GF-D8 (cell line): ENCODE measurements at regions not wholly inside any gene's neighbourhood (a gene's known extent, or its start where the extent isn't known, plus 50 kb on each side); places are given as distances from the start of the nearest gene placed in this dataset.

ENCODE experiments used
- DNase-seq: peaks from one replicate; lab custom pipeline; 2025; lab: John Stamatoyannopoulos, UW

DNA sequence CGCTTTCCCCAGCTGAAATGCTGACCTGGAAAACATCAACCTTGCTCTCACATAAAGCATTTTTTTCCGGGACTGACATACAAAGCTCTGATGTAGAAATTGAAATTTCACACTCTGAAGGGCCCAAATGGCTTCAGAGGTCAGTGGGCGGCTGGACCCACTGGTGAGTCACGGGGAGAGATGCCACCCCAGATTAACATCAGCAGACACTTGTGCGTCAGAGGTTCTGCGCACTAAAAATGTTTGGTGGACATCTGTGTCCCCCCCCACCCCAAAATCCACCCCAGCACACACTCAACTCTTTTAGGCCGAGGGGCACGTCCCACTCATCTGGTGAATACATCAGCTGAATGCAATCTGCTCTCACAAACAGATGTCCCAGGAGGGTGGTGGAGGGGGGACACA is 208.9 kb downstream of the ASB1 start:
- no peak for DNase-seq

DNA sequence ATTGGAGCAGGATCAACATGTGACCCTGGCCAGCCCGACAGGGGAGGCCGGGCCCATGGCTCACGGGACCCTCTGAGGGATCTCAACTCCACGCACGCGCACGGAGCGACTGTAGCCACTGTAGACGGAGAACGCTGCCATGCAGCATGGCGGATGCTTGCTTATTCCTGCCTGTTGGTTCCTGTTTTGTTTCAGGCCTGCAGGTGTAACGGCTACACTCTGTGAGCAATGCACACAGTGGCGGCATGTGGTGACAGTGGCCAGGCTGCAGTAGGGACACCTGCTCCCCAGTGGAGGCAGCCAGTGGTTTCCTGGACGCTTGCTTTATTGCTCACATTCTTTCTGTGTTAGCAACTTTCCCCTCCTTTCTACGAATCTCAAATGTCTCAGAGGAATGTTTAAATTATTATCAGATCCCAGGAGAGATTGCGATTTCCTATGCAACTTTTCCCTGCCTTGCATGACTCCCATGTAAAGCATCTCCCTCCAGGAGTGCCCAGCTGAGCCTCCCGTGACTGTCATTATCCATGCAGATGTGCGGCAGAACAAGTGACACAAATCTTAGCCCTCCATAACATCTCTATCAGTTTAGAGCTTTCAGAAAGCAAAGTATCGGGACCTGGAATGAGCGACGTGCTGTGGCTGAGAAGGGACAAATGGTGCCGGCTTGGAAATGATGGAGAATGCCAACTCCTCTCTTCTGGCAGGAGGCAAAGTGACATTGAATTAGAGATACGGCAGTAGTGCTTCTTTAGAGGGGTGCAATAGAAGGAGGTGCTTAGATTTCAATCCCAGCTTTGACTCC is 209.7 kb downstream of the ASB1 start:
- DNase-seq = no peak

DNA sequence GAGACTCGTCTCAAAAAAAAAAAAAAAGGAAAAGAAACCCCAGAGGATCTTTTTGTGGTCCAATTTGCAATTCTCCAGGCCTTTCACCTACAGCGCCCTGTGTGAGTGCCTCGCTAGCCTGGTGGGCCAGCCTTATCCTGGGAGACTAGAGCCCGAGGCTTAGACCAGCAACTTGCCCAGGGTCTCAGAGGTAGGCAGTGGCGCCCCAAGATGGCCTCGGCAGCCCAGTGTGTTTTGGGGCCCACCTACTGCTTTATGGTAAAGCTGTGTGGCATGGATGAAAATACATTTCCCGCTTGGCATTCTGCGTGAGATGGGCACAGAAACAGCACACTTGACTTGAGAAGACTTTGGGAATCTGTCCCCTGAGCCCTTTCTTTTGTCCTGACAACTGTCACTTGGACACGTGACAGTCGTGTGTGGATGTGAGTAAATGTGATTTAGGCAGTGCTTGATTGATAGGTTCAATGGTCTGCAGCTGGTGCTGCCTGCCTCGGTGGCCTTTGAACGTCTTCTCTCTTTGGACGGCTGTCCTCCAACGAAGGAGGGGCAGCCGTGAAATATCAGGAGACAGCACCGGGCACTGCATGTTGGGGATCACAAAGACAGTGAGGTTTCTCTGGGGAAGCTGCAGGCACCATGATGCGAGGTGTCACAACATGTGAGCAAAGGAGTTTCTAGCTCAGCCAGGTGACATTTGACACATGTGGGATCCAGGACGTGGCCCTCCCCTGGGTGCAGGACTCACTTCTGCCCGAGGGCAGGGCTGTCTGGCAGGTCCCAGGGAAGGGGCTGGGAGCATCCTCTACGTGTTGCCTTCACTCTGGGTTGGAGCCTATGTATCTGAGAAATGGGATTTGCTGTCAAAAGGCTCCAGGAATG is 209.5 kb upstream of the TWIST2 start:
- DNase-seq = no peak

DNA sequence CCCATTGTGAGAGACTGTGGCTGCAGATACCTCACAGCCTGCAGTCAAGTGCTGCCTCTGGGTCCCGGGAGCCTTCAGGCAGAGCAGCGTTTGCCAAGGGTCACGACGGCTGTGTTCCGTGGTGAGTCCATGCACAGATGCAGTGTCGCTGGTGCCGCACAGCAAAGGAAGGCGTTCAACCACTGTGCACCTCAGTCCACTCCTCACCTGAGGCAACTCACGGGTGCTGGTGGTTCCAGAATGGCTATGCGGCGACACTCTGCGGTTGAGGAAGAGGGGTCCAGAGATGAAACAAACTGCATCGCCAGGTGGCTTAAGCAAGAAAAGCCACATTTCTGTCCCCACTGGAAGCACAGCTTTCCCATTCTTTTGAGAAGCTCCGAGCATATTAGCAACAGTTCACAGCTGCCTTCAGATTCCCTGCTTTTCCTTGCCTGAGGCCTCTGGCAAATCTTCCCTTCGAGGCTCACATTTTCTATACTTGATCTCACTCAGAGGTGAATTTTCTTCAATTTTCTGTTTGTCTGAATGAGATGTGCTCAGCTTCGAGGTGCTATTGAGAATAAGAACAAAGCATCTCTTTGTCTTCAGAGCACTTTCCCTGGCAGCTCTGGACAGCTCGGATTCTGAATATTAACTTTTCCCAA is 208.8 kb upstream of the TWIST2 start:
- DNase-seq = no peak

DNA sequence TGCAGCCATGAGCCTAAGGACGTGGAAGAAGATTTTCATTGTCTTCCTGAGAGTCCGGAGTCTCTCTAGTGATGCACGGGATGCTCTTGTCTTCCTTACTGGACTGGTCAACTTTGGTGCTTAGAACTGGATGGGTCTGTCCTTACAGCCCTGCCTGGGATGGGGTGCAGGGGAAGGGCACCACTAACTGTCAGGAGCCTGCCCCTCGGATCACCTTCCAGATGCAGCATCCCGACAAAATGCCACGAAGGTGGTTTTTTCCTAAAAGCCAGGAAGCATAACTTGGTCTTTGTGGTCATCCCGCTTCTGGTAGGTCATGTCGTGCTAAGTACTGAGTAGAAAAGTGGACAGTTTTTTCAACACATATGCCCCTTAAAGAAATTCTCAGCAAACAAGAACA is 207.4 kb upstream of the TWIST2 start:
- no peak for DNase-seq

DNA sequence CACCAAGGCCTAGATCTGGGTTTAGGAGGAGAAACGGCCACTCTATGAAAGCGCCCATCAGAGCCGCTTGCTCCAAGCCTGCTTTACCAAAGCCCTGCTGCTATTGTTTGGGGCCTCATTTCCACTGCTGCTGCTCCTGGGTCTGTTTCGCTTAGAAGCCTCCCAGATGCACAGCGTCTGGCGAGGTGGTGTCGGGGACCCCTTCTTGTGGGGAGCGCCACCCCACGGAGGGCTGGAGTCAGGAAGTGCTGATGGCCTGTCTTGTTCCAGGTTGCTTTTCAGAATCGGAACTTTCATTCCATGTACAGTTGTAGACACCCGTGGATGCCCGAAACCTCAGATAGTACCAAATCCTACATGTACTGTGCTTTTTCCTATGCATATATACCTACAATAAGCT is 204.9 kb upstream of the TWIST2 start:
- no peak for DNase-seq

DNA sequence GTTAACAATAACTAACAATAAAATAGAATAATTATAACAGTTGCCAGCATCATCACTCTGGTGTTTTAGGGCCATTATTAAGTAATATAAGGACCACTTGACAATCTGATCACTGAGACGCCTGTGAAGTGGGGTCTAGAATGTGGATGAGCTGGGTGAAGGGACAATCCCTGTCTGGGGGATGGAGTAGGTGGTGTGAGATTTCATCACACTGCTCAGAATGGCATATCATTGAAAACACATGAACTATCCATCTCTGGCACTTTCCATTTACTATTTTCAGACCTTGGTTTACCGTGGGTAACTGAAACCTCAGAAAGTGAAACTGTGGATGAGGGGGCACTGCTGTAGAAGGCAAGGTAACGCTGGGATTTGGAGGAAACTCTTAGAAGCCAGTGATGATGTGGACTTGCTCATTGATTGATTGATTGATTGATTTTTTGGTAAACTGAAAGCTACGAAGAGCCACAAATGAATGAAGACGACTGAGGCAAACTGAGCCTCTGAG is 204.4 kb upstream of the TWIST2 start:
- DNase-seq = no peak

DNA sequence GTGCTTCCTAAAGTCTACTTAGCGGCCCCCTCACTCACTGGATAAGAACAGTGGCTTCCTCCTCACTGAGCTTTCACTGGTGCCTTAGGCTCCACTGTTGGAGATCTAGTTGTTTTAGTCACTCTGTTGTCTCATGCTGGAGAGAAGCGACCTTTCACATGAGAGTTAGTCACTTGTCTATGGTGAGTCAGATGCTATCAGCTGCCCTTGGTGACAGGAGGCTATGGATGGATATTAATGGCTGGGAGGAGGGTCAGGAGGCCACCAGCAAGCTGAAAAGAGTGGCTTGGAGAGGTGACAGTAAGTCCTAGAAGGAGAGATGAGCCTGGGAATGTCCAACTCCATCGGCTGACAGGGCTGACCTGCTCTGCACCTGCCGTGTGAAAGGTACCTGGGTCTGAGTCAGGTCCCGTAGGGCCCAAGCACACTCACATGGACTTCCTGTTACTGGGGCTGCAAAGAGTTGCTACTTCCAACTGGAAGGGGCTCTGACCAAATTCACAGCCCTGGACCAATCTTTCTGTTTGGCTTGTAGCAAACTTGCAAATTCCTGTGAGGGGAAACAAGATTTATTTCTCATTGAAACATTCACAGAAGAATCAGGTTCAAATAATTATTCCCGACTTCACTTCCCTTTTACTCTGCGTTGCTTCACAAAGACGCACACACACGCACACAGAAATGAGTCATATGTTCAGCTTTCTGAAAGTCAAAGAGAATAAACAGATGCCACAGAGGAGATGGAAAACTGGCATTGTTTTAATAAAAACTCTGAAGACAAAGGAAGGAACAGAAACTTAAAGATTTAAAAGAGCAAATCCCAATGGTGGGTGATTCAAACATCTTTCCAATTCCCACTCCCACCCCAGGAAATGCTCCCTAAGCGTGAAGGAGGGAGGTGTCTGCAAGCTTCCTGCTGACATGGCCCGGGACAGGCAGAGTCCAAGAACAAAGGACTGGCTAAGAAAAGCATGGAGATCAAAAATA is 203.5 kb upstream of the TWIST2 start:
- DNase-seq = no peak

DNA sequence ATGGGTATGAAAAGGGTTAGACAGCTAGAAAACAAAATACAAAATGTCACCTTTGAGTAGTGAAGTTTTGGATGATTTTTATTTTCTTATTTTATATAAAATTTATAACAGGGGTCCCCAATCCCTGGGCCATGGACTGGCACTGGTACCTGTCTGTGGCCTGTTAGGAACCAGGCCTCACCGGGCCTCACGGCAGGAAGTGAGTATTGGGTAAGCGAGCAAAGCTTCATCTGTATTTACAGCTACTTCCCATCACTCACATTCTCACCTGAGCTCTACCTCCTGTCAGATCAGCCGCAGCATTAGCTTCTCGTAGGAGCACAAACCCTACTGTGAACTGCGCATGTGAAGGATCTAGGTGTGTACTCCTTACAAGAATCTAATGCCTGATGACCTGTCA is 202.8 kb upstream of the TWIST2 start:
- no peak for DNase-seq

DNA sequence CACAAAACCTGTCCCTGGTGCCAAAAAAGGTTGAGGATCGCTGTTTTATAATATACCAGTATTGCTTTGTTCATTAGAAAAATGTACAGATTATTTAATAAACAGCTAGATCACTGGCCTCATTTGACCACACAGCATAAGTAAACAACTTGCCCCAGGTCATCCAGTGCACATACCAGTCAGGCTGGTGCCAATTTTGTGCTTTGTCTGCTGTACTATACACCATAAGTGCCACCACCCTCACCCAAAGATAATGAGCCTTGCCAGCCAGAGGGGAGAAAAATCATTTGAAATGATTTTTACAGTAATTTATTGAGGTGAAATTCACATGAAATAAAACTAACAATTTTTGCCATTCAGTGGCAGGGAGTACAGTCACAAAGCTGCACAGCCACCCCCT is 202.2 kb upstream of the TWIST2 start:
- DNase-seq = no peak

DNA sequence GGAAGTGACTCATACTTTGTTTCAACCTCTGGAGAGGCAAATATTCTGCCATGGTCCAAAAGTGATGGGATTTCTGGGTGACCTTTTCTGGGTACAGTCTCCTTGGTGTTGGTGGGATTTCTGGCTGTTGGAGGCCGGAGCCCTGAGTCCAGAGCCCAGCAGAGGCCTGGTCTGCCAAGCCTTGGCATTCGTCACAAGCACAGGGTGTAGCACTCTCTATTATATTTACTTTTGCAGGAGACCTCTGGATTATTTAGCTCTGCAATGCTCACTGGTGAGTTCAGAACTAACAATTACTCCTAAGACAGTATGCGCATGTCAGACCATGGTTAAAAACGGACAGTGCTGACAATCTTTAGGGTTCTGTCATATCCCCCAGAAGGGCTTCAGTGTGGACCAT is 201.6 kb upstream of the TWIST2 start:
- no peak for DNase-seq

DNA sequence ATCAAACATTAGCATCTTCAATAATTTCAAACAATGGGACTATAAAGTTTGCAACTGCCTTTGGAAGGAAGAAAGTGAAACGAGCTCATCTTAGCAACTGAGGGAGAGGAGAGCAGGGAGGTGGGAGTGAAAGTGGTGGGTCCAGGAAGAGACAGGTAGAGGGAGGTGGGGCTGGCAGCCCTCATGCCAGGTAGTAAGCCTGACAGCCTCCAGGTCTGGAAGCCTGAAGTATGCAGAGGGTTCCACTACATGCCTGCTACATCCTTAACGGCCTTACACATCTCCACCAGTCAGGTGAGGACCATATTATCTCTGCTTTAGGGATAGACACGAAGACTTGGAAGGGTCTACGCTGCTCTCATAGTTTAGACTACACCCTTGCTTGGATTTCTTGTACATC is 201.1 kb upstream of the TWIST2 start:
- no peak for DNase-seq

DNA sequence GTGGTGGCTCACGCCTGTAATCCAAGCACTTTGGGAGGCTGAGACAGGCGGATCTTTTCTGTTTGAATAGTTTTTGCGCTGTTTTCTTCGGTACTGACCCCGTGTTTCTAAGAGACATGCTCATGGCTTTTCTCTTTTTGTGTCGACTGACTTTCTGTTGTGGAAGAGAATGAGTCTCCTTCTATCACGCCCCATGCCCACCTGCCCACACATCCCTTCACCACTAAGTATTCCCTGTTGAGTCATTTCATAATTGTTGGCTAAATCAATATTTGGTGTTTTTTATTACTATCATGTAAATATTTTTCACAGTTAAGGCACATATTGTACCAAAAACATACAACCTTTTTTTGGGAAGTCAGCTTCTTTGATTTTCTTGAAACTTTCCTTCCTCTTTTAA is 198.8 kb upstream of the TWIST2 start:
- no peak for DNase-seq

DNA sequence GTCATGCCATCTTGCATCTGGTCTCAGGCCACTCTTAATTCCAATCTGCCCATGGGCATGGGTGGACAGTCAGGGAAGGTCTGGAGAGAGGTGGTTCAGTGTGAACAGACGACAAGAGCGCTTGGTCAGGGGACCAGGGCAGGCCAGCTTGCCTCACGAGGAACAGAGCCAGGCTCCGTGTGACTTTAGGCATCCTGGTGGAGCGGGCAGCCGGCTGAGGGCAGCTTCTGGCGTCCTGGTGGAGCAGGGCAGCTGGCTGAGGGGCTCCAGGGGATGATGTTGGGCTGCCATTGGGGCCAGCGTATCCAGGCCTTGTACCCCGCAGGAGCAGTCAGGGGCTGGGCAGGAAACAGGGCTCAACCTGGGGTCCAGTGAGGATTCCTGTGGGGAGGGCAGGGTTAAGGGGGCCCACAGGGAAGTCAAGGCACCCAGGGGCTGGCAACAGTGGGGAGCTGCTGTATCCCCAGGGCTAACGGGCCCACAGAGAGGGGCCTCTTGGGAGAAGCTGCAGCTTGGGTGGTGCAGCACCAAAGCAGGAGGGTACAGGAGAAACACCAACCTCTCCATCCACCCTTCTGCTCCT is 197.9 kb upstream of the TWIST2 start:
- no peak for DNase-seq

DNA sequence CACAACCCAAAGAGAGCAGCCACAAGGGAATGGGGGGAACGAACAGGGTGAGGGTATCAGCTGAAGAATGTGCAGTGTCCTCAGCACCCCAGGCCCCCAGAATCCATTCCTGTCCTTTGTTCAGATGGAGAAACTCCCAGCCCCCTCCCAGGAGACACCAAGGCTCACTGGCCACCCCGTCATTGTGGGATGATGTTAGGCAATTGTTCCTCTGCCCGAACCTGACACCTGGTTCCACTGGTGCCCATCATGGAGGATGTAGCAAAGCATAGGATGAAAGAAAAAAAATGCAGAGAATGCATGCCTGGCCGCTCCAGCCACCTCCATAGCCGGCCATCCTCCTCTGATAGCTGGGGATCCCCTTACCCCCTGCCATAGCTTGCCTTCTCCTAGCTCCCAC is 197.3 kb upstream of the TWIST2 start:
- no peak for DNase-seq

DNA sequence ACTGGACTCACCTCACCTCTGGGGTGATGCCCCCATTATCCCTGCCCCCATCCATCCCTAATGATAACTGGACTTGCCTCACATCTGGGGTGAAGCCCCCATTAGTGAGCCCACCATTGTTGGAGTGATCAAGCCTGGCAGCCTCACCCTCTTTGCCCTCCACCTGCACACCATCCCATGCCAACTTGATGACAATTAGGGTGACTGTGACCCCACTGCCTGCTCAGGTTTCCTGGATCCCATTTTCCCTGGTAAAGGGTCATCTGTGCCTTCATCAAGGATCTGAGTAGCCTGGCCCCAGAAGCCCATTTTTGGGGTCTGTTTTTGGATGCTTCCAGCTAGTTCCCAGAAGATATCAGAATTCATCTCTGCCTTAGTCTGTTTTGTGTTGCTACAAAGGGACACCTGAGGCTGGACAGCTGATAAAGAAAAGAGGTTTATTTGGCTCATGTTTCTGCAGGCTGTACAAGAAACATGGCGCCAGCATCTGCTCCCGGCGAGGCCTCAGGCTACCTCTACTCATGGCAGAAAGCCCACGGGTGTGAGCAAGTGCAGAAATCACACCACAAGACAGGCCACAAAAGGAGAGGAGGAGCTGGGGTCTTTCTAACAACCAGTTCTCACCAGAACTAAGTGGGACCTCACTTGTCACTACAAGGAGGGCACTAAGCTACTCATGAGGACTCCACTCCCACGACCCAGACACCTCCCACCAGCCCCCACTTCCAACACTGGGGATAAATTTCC is 196.4 kb upstream of the TWIST2 start:
- DNase-seq = no peak

DNA sequence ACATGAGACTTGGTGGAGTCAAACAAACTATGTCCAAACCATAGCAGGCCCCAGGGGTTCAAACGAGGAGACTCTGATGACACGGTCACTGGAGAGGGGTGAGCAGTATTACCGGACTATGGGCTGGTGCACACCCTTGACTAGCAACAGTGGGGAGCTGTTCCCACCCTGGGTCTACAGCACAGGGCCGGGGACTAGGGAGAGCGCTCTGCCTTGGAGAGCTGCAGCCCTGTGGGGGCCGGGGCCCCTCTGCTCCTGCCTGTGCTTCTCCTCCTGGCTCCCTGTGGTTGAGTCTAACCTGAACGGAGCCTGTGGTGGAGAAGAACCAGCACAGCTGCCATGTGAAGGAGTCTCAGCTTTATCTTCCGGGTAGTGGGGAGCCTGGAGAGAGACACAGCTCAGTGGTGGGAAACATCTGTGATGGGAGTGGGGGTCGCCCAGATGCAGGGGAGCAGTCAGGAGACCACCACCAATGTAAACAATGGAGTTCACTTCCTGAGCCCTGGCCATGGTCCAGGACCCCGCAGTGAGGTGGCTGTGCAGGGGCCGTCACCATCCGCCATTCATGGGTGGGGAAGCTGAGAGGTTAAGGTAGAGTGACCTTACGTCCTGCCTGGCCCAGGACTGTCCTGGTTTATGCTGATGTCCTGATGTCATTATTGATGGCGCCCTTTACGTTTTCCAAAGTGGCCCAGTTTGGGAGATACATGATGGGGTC is 195.7 kb upstream of the TWIST2 start:
- DNase-seq = no peak

DNA sequence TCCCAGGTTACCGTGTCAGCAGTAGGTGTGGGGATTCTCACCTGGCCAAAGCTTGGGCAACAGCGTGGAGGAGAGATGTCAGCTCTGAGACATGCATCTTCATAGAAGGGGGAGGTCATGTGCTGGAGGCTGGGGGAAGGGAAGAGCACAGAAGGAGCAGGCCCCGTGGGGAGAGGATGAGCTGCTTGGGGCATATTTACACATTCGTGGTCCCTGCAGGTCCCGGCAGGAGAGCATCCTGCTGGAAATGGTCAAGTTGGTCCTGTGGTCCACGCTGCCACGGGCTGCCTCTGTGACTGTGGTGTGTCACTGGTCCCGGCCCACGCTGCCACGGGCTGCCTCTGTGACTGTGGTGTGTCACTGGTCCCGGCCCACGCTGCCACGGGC is 195.1 kb upstream of the TWIST2 start:
- DNase-seq = no peak

DNA sequence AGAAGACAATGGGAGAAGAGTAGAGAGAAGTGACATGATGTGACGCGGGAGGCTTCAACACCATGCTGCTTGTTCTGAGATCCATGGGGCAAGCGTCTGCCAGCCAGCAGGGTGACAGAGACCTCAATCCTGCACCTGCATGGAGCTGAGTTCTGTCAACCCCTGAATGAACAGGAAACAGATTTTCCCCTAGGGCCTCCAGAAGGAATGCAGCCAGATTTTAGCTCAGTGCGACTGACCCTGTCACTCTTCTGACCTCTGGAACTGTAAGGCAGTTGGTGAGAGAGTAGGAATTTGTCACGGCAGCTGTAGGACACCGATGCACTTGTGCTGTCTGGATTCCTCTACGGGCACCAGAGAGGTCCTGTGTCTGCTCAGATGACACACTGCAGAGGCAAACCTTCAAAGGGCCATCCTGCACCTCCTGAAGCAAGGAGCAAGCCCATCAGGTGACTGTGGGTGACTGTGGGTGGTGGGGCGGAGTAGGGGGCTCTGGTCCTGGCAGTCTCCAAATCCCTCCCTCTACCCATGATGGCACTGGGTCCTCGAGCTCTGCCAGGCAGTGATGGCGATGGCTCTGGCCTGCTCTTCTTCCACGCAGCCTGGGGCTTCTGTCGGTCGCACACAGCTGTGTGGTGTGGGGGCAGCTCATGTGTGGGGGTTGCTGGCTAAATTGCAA is 194.3 kb upstream of the TWIST2 start:
- DNase-seq = no peak
